Spleen (tissue), 7 donors: ENCODE measurements at regions not wholly inside any gene's neighbourhood (a gene's known extent, or its start where the extent isn't known, plus 50 kb on each side); places are given as distances from the start of the nearest gene placed in this dataset.

ENCODE experiments used
- CTCF ChIP-seq, 11 experiments: fragments of 200-600 bp in 7 of 11; fragments of 450-650 bp in 4 of 11; sonication (generic) in 4 of 11; IDR thresholded peaks in 8 of 11; conservative IDR thresholded peaks in 3 of 11; 1 replicate in 7 of 11; 2 replicates in 4 of 11; pipeline versions ENCODE4 v1.4.0 to v1.8.0; 2016 to 2021; ENCODE audit warnings: antibody characterized with exemption in 11 of 11, inconsistent platforms in 4 of 11, mild to moderate bottlenecking in 1 of 11
- POLR2AphosphoS5 ChIP-seq, 3 donors: sonication (generic); formaldehyde crosslinking; IDR thresholded peaks; one replicate each; pipeline ENCODE4 v1.5.1; 2017; ENCODE audit warnings: antibody characterized with exemption in 3 of 3
- donor health status: DM: no; HTN: no; CAD: no; lungs with moderate emphysema.
- donor health status: DM: no; HTN: no; CAD: no.
- donor health status: DM: no; HTN: no; CAD: no.

DNA sequence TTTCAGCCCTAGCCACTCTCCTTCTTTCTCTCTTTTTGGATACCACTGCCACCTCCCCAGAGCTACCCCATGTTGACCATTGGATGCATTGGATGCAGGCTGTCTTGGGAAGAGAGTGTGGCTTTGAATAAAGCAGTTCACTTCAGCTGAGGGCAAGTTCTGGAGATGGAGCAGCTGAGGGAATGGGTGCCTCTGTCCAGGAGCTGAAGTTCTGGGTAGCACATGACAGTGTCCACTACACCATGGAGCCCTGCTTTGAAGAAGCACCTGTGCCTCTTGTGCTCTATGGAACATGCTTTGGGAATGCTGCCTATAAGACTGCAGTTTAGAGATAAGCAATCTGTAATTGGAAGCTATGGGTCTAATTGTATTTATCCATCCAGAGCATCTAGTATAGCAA lies 1028.7 kb downstream of the TYW1 start:
- no peak for TF ChIP-seq CTCF (IDR thresholded peaks at IDR 0.05 in 8 of 11, conservative IDR thresholded peaks at IDR 0.05 in 3 of 11)
- no peak for TF ChIP-seq POLR2AphosphoS5 (IDR thresholded peaks at IDR 0.05)
